ENCODE measurements at regions not wholly inside any gene's neighbourhood (a gene's known extent, or its start where the extent isn't known, plus 50 kb on each side); places are given as distances from the start of the nearest gene placed in this dataset.

DNA sequence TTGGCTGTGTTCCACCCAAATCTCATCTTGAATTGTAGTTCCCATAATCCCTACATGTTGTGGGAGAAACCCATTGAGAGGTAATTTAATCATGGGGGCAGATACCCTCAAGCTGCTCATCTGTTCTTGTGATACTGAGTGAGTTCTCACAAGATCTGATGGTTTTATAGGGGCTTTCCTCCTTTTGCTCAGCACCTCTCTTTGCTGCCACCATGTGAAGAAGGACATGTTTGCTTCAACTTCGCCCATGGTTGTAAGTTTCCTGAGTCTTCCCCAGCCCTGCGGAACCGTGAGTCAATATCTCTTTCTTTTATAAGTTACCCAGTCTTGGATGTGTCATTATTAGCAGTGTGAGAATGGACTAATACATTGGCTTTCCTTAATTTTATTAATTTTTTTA, 527.8 kb downstream of the MDFIC start:
- DNase-seq = peak; percentile 31

DNA sequence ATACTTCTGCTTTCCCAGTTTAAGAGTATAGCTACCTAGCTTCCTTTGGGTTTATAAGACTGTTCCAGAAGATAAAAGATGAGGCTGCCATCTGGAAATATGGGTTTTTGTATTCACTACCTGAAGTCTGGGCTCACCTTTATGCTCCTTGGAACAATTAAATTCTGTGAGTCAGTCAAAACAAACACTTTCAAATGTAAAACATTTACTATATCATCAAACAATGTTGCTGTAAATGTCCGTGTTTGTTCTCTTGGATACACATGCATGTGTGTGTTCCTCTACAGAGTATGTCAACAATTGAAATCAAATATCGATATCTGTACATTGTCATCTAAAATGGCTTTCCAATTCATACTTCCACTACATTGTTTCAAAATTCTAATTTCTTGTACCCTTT, 525.6 kb downstream of the MDFIC start:
- DNase-seq = no peak

DNA sequence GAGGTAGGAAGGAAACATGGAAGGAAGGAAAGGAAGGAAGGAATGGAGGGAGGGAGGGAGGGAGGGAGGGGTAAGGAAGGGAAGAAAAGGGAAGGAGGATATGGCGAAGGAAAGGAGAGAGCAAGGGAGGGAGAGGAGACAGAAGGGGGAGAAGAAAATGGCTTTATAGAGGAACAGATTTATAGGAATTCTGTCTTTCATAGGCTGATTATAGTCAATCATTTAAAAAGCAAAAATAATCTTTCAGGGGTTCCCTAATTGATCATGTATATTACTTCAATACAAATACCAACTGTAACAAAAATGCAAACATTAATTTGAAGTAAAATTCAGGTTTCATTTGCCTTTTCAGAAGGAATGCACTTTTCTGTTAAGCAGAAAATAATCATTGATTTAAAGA, 519.1 kb downstream of the MDFIC start:
- no peak for DNase-seq

- no peak for DNase-seq
Measured at GRCh38 chr7:115435178-115435577, 513.3 kb downstream of the MDFIC start.

DNA sequence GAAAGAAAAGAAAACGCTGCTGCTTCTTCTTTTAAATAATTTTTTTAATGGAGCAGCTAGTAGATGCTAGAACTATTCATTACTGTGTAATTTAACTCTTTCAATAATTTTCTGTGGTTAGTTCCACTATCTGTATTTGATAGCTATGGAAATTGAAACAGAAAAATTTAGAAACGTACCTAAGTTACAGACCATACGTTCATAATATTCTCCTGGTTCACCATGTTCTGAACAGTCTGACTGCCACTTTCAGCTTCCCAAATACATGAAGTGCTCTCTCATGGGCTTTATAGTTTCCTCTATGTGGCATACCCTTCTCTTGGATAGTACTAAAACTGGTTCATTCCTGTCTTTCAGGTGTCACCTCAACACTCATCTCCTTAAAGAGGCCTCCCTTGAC, 508.0 kb downstream of the MDFIC start:
- no peak for DNase-seq

- no peak for DNase-seq
Measured at GRCh38 chr7:115417662-115418061, 495.8 kb downstream of the MDFIC start.

GRCh38 chr7:115410972-115411686, 489.2 kb downstream of the MDFIC start:
- DNase-seq = peak; percentile 75

DNA sequence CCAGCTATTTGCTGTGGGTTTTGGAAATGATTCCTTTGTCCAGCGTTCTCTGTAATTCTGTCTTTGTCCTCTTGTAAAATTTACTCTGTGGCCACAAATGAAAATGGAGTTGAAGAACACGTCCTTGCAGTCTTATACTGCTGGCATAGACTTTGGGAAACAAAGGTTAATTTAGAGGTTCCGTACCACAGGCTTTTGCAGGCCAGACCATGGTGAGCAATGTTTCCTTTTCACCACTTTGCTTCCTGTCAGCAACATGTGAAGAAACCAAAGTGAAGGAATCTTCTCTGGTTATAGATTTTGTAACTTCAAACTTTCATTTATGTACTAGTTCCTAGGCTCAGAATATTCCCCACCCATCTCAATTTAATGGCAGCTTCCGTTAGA, 488.5 kb downstream of the MDFIC start:
- DNase-seq = no peak

DNA sequence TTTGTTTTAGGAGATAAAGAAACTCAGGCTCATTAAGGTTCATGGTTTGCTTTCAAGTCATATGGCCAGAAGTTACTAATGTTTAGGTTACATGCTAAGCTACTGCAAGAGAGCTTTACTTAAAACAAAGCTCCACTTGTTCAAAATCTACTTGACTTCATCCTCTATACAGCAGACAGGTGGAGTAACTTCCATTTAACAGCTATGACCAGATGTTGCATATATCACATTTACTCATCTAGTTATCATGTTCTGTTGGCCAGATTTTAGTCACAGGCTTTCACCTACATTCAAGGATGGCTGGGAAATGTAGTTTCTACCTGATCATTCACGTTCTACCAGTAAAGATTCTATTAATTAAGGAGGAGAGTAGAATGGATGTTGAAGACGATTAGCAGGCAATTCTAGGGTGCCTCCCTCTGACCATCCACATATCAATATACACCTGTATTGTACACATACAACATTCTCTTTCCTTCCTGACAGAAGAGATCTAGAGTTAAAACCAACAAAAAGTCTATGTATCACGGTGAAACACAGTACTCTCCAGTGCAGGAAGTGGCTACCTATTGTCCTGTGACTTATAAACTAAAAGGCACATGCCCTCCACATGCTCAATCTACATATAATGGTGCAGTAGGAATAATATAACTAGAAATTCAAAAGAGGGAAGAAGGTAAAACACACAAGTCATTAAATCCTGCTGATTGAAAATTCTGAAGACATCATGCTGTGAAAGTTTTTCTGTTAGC, 488.0 kb downstream of the MDFIC start:
- peak; percentile 94 for DNase-seq

DNA sequence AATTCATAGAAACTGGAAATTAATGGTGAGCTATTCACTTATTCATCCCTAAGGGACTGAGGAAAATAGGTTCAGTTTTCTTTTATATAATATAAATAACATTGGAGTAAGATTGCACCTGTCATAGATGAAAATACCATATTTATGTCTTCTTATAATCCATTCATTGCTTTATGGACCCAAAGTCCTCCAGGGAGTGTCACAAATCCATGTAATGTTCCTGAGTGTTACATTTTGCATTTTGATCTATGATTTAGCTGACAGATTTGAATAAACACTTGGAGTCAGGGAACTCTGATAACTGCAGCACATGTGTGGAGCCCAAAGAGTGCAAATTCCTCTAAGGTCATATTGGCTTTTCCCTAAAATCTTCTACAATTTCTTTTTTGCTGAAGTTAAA, 484.3 kb downstream of the MDFIC start:
- no peak for DNase-seq

DNA sequence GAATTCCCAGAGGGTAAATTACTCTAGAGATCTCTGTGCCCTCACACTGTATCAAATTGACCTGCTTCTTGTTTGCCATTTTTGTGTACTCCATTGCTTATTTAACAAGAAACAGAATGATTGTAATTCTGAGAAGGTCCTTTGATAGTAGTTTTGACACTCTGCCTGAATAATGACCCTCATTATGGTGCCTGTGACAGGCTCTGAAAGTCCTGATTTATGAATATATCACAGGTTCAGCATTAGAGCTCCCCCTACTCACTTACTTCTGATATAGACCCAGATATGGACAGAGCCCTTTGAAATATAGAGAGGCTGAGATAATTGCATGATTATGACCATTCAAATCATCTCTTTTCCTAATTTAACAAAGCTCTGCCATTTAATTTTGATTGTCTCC, 465.2 kb downstream of the MDFIC start:
- no peak for DNase-seq

DNA sequence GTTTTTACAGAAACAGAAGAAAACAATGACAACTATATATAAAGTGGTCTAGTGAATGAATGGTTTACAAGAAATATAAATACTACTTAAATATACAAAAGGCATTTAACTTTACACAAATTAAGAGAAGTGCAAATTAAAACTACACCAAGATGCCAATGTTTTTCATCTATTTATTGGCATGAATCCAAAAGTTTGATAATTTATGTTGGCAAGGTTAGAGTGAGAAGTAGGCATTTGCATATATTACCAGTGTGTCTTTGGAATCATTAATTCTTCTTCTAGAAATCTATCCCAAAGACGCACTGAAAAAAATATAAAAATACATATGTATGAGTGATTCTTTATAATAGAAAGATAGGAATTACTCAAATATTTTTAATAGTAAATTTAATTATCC, 457.4 kb downstream of the MDFIC start:
- DNase-seq = no peak

DNA sequence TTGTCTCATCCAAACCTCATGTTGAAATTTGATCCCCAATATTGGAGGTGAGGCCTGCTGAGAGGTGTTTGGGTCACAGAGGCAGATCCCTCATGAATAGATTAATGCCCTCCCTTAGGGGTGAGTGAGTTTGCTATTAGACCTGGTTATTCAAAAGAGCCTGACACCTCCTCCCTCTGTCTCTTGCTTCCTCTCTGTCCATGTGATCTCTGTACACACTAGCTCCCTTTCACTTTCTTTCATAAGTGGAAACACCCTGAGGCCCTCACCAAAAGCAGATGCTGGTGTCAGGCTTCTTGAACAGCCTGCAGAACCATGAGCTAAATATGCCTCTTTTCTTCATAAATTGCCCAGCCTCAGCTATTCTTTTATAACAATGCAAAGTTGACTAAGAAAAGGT, 447.1 kb downstream of the MDFIC start:
- peak; percentile 5 for DNase-seq

- DNase-seq = no peak
Measured at GRCh38 chr7:115363916-115364315, 442.0 kb downstream of the MDFIC start.

- DNase-seq = no peak
Measured at GRCh38 chr7:115359955-115360354, 438.1 kb downstream of the MDFIC start.

GRCh38 chr7:115359119-115359518, 437.2 kb downstream of the MDFIC start:
- DNase-seq = no peak

DNA sequence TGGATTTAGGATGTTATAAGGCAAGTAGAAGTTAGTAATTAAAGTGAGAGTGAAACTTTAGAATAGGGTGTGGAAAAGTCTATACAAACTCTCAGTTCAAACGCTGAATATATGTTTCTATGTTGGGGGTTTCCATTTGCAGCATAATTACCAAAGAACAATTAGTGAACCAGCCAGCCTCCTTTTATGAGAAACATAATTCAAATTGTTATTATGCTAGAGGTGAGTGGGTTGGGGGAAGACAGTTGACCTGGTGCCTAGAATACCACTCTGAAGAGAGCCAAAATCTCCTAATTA, 435.8 kb downstream of the MDFIC start:
- DNase-seq = no peak

- peak; percentile 12 for DNase-seq
Measured at GRCh38 chr7:115356999-115357702, 435.3 kb downstream of the MDFIC start.

GRCh38 chr7:115356139-115356746, 434.3 kb downstream of the MDFIC start:
- peak; percentile 28 for DNase-seq

DNA sequence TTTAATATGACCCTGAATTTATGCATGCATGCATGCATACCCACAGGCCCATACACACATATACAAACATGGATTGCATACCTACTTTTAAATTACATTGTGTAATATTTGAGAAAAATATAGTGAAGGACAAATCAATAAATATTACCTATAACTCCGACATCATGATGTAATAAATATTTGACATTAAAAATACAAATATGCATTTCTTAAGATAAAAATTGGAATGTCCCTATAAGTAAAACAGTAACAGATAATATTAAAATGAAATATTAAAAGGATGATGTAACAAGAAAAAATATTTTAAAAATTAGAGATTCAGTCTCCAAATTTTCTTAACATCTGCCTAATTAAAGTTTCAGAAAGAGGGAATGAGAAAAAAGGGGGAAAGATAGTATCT, 433.0 kb downstream of the MDFIC start:
- DNase-seq = no peak

DNA sequence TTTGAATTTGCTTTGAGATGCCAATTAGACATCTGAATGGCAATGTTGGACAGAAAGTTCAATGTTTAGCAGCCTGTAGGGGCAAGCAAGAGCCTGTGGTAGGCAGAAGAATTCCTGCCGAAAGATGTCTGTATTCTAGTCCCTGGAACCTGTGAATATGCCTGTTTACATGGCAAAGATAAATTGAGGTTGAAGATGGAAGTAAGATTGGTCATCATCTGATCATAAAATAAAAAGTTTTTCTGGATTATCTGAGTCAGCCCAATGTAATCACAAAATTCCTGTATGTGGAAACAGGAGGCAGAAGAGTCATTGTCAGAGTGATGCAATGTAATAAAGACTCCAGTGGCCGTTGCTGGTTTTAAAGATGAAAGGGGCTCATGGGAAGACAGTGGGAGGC, 430.5 kb downstream of the MDFIC start:
- no peak for DNase-seq

- DNase-seq = no peak
Measured at GRCh38 chr7:115350764-115351163, 428.9 kb downstream of the MDFIC start.

DNA sequence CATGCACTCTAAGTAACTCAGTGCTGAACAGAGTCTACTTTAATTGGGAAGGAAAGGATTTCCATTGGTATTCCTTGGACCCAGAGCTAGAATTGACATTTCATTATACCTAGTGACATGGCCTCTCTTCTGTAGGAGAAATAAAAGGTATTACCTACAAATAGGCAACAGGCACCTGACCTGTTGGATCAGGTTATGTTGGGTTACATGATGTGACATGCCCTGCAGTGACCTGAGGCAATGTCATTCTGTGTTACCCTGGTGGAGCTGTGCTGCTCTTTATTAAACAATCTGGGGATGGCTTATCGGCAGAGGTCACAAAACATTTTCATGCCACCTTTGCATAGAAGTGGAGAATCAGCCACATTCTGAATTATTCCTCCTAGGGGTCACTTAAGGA, 427.7 kb downstream of the MDFIC start:
- DNase-seq = no peak

DNA sequence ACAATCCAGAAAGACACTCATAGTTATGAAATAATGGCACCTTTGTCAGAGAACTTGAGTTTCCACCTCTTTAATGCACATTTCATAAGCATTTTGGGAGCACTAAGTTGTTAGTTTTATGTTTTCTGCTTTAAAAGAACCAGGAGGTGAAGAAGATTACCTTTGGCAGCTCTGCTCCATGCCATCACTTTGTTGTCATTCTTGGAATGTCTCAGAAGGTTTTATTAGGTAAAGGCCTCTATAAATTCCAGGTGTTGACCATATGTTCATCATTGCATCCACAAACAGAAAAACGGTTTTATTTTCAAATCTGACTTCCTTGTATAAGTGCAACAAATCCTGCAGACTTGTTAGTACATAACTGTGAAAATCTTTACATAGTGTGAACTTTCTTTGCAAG, 424.8 kb downstream of the MDFIC start:
- DNase-seq = no peak
